Activated B cell treated with CpG ODN at 0.5 μM for 24 hours (primary cell): ENCODE measurements at regions not wholly inside any gene's neighbourhood (a gene's known extent, or its start where the extent isn't known, plus 50 kb on each side); places are given as distances from the start of the nearest gene placed in this dataset.

Experiments used
- ATAC-seq: fragments of 200-7000 bp; cut with Tn5 transposase; one replicate; pipeline ENCODE4 v1.10.0; 2021; ENCODE audit warnings: low read depth, mild to moderate bottlenecking, moderate library complexity
- CTCF ChIA-PET: fragments of 350-600 bp; sonication (Branson Sonifier 250); formaldehyde crosslinking; loops from one replicate; lab custom pipeline; 2021; ENCODE audit warnings: antibody characterized with exemption; lab: Charles Lee
- POLR2A ChIA-PET: fragments of 350-600 bp; sonication (Branson Sonifier 250); formaldehyde crosslinking; loops from one replicate; lab custom pipeline; 2021; ENCODE audit warnings: antibody characterized with exemption; lab: Charles Lee
- DNase-seq: peaks from one replicate; pipeline ENCODE4 v3.0.0; 2022
- H3K27ac Mint-ChIP-seq: one replicate; pipeline ENCODE4 v1.8.0; 2020; ENCODE audit warnings: mixed read lengths
- H3K27me3 Mint-ChIP-seq: one replicate; pipeline ENCODE4 v1.8.0; 2021; ENCODE audit warnings: mixed read lengths
- H3K36me3 Mint-ChIP-seq: one replicate; pipeline ENCODE4 v1.8.0; 2021; ENCODE audit warnings: low read depth, mixed read lengths
- H3K4me1 Mint-ChIP-seq: one replicate; pipeline ENCODE4 v1.8.0; 2021; ENCODE audit warnings: mixed read lengths
- H3K4me3 Mint-ChIP-seq: one replicate; pipeline ENCODE4 v1.8.0; 2020; ENCODE audit warnings: mild to moderate bottlenecking, mixed read lengths
- H3K9me3 Mint-ChIP-seq: one replicate; pipeline ENCODE4 v1.8.0; 2020; ENCODE audit warnings: mixed read lengths
- intact Hi-C: fragments of 100-400 bp; cut with micrococcal nuclease; formaldehyde crosslinking; loops from one replicate; pipeline ENCODE4 v1.15.1; 2024
- TF ChIP-seq, protein P1 (sequence below): fragments of 200-600 bp; IDR thresholded peaks from one replicate; pipeline ENCODE4 v1.8.0; 2022; ENCODE audit warnings: antibody characterized with exemption, mild to moderate bottlenecking

DNA sequence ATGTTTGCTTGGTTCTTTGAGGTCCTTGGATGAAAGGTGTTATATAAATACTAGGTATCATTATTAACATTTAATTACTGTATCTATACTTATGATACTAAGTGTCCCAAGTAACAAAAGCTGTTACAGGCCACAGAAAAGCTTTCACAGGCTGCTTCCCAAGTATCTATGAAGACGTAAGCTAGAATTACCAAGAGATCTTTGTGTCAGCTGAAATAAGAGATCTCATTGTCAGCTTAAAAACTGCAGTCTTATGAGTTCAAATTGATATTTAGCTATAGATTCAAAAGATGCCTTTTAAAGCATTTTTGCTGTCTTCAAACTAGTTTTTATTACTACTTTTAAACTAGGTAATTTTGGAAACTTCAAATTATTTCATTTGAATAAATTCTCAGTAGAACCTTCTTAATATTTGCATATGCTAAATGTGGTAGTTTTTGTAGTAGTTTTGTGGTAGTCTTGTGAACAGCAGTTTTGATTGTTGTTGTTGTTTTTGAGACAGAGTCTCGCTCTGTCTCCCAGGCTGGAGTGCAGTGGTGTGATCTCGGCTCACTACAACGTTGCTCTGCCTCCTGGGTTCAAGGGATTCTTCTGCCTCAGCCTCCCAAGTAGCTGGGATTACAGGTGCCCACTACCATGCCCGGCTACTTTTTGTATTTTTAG, 170.0 kb upstream of the RPL34 start:
- Mint-ChIP-seq H3K9me3 (no peaks in the 10 kb centered on the region), H3K27ac (no peak overlapping the region), H3K36me3 (no peaks in the 10 kb centered on the region), H3K27me3 (peaks cover 5% of the 10 kb centered on the region), H3K4me3 (no peak overlapping the region), H3K4me1 (no peaks in the 10 kb centered on the region)
- POLR2A ChIA-PET, result no interaction called here
- intact Hi-C loops, result no loop called here
- DNase-seq (no peak), ATAC-seq (no peak)
- CTCF ChIA-PET, result no interaction called here
- TF ChIP-seq, protein P1, sequence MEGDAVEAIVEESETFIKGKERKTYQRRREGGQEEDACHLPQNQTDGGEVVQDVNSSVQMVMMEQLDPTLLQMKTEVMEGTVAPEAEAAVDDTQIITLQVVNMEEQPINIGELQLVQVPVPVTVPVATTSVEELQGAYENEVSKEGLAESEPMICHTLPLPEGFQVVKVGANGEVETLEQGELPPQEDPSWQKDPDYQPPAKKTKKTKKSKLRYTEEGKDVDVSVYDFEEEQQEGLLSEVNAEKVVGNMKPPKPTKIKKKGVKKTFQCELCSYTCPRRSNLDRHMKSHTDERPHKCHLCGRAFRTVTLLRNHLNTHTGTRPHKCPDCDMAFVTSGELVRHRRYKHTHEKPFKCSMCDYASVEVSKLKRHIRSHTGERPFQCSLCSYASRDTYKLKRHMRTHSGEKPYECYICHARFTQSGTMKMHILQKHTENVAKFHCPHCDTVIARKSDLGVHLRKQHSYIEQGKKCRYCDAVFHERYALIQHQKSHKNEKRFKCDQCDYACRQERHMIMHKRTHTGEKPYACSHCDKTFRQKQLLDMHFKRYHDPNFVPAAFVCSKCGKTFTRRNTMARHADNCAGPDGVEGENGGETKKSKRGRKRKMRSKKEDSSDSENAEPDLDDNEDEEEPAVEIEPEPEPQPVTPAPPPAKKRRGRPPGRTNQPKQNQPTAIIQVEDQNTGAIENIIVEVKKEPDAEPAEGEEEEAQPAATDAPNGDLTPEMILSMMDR, result no peak

DNA sequence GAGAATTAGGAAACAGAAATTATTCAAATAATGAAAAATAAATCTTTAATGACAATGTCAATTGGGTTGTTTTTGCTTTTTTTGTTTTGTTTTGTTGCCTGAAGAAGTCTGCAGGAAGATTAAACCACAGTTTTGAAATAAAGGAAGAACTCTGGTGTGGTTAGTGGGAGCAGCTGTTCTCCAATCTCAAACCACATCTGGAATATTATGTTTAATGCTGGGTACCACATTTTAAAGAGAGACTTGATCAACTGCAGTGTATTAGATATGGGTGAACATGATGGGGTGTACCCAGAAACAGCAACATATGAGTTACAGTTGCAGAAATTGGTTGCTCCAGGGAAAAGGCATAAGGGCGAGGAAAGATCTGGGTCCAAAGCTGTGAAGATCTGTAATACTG, 171.2 kb upstream of the RPL34 start:
- peaks cover 5% of the 10 kb centered on the region for H3K27me3 Mint-ChIP-seq

DNA sequence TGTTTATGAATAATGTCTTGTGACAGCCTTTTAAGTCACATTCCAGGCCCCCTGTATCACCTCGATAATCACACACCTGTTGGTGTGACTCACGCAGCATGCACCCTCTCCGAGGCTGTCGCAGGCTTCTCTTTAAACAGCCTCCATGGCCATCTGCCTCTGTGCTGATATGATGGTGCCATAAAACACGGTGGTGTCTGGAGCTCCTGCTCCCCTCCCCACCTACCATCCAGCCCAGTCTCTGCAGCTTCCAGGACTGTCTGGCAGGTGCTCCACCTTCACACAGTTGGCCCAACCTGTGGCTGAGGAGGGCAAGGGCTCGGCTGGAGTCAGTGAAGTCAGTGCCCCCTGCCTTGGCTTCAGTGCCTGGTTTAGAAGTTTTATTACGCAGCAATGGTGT, 173.8 kb upstream of the RPL34 start:
- H3K36me3 Mint-ChIP-seq, result no peaks in the 10 kb centered on the region
- ChIA-PET CTCF (no interaction called here), POLR2A (no interaction called here)
- H3K27me3 Mint-ChIP-seq, result peaks cover 5% of the 10 kb centered on the region
- no peak for ATAC-seq
- no peaks in the 10 kb centered on the region for H3K9me3 Mint-ChIP-seq
- TF ChIP-seq, protein P1, result no peak
- intact Hi-C loops, result no loop called here
- no peak for DNase-seq
- H3K4me3 Mint-ChIP-seq, result no peak overlapping the region
- H3K27ac Mint-ChIP-seq, result no peak overlapping the region
- H3K4me1 Mint-ChIP-seq, result no peaks in the 10 kb centered on the region

More for the DNA sequence above, 171.2 kb upstream of the RPL34 start:
- Mint-ChIP-seq H3K27ac (no peak overlapping the region), H3K4me1 (no peaks in the 10 kb centered on the region), H3K9me3 (no peaks in the 10 kb centered on the region), H3K4me3 (no peak overlapping the region), H3K36me3 (no peaks in the 10 kb centered on the region)
- DNase-seq (no peak), ATAC-seq (no peak)
- TF ChIP-seq, protein P1, result no peak
- intact Hi-C loops, result no loop called here
- ChIA-PET CTCF (no interaction called here), POLR2A (no interaction called here)

DNA sequence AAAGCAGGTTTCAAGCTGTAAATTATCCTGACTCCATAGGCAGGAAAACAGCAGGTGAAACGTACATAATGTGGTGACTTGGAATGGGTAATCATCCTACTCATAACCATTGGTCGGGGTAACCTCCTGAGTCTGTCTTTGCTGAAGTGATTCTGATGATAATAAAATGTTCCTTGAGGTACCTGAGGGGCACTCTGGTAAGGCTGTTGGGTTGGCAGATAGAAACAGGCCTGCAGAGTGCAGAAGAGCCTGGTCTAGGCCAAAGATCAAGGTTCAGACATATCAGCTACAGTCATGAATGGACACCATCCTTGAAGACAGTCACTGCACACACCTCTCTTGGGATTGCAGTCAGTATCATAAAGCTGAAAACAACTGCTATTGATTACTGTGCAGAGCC, 174.7 kb upstream of the RPL34 start:
- TF ChIP-seq, protein P1, result no peak
- Mint-ChIP-seq H3K4me1 (no peaks in the 10 kb centered on the region), H3K36me3 (no peaks in the 10 kb centered on the region), H3K27me3 (peaks cover 5% of the 10 kb centered on the region), H3K9me3 (no peaks in the 10 kb centered on the region), H3K27ac (no peak overlapping the region), H3K4me3 (no peak overlapping the region)
- ATAC-seq (no peak), DNase-seq (no peak)
- CTCF ChIA-PET, result no interaction called here
- POLR2A ChIA-PET, result no interaction called here
- intact Hi-C loops, result no loop called here

DNA sequence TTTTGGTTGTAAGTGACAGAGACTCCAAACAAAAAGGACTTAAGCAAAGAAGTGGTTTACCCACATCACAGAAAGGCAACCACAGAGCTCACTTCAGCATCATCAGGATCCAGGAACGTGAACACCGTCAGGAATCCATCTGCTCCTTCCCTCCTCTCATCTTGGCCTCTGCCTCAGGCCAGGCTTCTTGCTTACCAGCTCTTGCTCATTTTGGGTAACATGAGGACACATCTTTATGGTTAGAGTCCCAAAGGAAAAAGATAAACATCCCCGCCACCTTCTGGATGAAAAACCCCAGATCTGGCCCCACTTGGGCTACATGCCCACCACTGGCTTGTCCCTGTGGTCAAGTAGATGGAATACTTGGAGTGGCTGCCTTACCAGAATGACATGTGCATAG, 176.8 kb upstream of the RPL34 start:
- DNase-seq, result no peak
- H3K27me3 Mint-ChIP-seq, result peaks cover 5% of the 10 kb centered on the region
- no peak overlapping the region for H3K4me3 Mint-ChIP-seq
- intact Hi-C loops, result no loop called here
- no peaks in the 10 kb centered on the region for H3K36me3 Mint-ChIP-seq
- ChIA-PET CTCF (no interaction called here), POLR2A (no interaction called here)
- no peaks in the 10 kb centered on the region for H3K4me1 Mint-ChIP-seq
- H3K27ac Mint-ChIP-seq, result no peak overlapping the region
- no peaks in the 10 kb centered on the region for H3K9me3 Mint-ChIP-seq
- TF ChIP-seq, protein P1, result no peak
- ATAC-seq, result no peak
